H1 (cell line): ENCODE measurements at regions not wholly inside any gene's neighbourhood (a gene's known extent, or its start where the extent isn't known, plus 50 kb on each side); places are given as distances from the start of the nearest gene placed in this dataset.

Experiments used
- CTCF ChIA-PET: fragments of 300-600 bp; sonication (Branson Sonifier 250); formaldehyde crosslinking; loops from one replicate; lab custom pipeline; 2021; ENCODE audit not compliant: partially characterized antibody; lab: Charles Lee
- POLR2A ChIA-PET: fragments of 300-600 bp; sonication (Branson Sonifier 250); formaldehyde crosslinking; loops from one replicate; lab custom pipeline; 2021; ENCODE audit warnings: inconsistent platforms; ENCODE audit not compliant: partially characterized antibody; lab: Charles Lee
- DNase-seq, 2 experiments: peaks; one replicate each; pipeline versions ENCODE4 v3.0.0 to v3.0.0-alpha.2; 2010 to 2022; ENCODE audit warnings: low spot score in 2 of 2, low read depth in 1 of 2, mixed read lengths in 1 of 2
- FAIRE-seq: peaks from 2 replicates; lab custom pipeline; 2011; peaks lifted over from hg19 to GRCh38; lab: Jason Lieb, UNC
- H2AFZ ChIP-seq: 2 replicates; pipeline ENCODE4 v1.8.1; 2012; ENCODE audit warnings: low read length, inconsistent platforms
- H2AK5ac ChIP-seq: 2 replicates; pipeline ENCODE4 v1.6.1; 2013; ENCODE audit warnings: low read depth, low read length
- H2BK120ac ChIP-seq: replicated peaks from 2 replicates; pipeline ENCODE3; 2013; ENCODE audit warnings: low read depth, low read length, inconsistent platforms
- H2BK12ac ChIP-seq: 2 replicates; pipeline ENCODE4 v1.6.1; 2013; ENCODE audit warnings: low read depth, low read length
- H2BK15ac ChIP-seq: 2 replicates; pipeline ENCODE4 v1.6.1; 2013; ENCODE audit warnings: low read length
- H2BK20ac ChIP-seq: 2 replicates; pipeline ENCODE4 v1.6.1; 2013; ENCODE audit warnings: low read length
- H2BK5ac ChIP-seq: 2 replicates; pipeline ENCODE4 v1.6.1; 2013; ENCODE audit warnings: low read depth, low read length
- H3K14ac ChIP-seq: 2 replicates; pipeline ENCODE4 v1.6.1; 2013; ENCODE audit warnings: inconsistent platforms; ENCODE audit not compliant: insufficient read length
- H3K18ac ChIP-seq: 2 replicates; pipeline ENCODE4 v1.6.1; 2013; ENCODE audit warnings: low read length; ENCODE audit errors: extremely low read depth
- H3K23ac ChIP-seq: 2 replicates; pipeline ENCODE4 v1.6.1; 2013; ENCODE audit warnings: inconsistent platforms; ENCODE audit not compliant: insufficient read length
- H3K23me2 ChIP-seq: 2 replicates; pipeline ENCODE4 v1.6.1; 2013; ENCODE audit warnings: low read depth, low read length
- H3K27ac ChIP-seq: 2 replicates; pipeline ENCODE4 v1.6.1; 2011; ENCODE audit warnings: low read depth, low read length, inconsistent platforms
- H3K27me3 ChIP-seq, 4 experiments: replicated peaks in 1 of 4; 1 replicate in 1 of 4; 2 replicates in 3 of 4; pipeline versions ENCODE4 v1.6.1 to v1.8.1; 2011 to 2013; ENCODE audit warnings: low read length in 3 of 4, mild to moderate bottlenecking in 3 of 4, inconsistent platforms in 2 of 4, mixed read lengths in 2 of 4, moderate library complexity in 1 of 4; ENCODE audit not compliant: control insufficient read depth in 3 of 4, insufficient read depth in 3 of 4; ENCODE audit errors: extremely low read depth in 1 of 4
- H3K36me3 ChIP-seq, 4 experiments: 2 replicates each; pipeline versions ENCODE4 v1.6.1 to v1.8.1; 2011 to 2013; ENCODE audit warnings: mild to moderate bottlenecking in 4 of 4, low read length in 3 of 4, moderate library complexity in 2 of 4, control low read depth in 1 of 4, inconsistent platforms in 1 of 4; ENCODE audit not compliant: insufficient read depth in 4 of 4, control insufficient read depth in 2 of 4
- H3K4ac ChIP-seq: replicated peaks from 2 replicates; pipeline ENCODE3; 2013; ENCODE audit warnings: low read length, low read depth, mixed read lengths, inconsistent platforms; ENCODE audit not compliant: insufficient read length
- H3K4me1 ChIP-seq, 4 experiments: replicated peaks in 1 of 4; 1 replicate in 1 of 4; 2 replicates in 3 of 4; pipeline versions ENCODE4 v1.6.1 to v1.8.1; 2011 to 2013; ENCODE audit warnings: low read length in 3 of 4, inconsistent platforms in 2 of 4, mixed read lengths in 1 of 4; ENCODE audit not compliant: insufficient read depth in 4 of 4, control insufficient read depth in 3 of 4
- H3K4me2 ChIP-seq, 2 experiments: 2 replicates each; pipeline versions ENCODE4 v1.6.1 to v1.8.1; 2011 to 2013; ENCODE audit warnings: low read depth in 2 of 2, low read length in 2 of 2, control low read depth in 1 of 2, inconsistent platforms in 1 of 2, mild to moderate bottlenecking in 1 of 2; ENCODE audit not compliant: insufficient read depth in 1 of 2
- H3K4me3 ChIP-seq, 4 experiments: fragments of 200-600, 300-600 bp in 1 of 4; sonication (generic), shearing (Covaris generic), sonication (Bioruptor Twin) in 1 of 4; 2 replicates each; pipeline versions ENCODE4 v1.5.1 to v1.8.1; 2011 to 2016; ENCODE audit warnings: low read length in 4 of 4, low read depth in 3 of 4, control low read depth in 2 of 4, inconsistent platforms in 2 of 4, mild to moderate bottlenecking in 2 of 4, mixed read lengths in 1 of 4, moderate library complexity in 1 of 4; ENCODE audit not compliant: insufficient read depth in 2 of 4; ENCODE audit errors: extremely low read depth in 1 of 4
- H3K56ac ChIP-seq: replicated peaks from 2 replicates; pipeline ENCODE3; 2013; ENCODE audit warnings: low read depth, mild to moderate bottlenecking, mixed read lengths, low read length, inconsistent platforms; ENCODE audit not compliant: insufficient read length
- H3K79me1 ChIP-seq: 2 replicates; pipeline ENCODE4 v1.6.1; 2013; ENCODE audit warnings: low read depth, low read length, control low read depth
- H3K79me2 ChIP-seq, 2 experiments: 2 replicates each; pipeline versions ENCODE4 v1.6.1 to v1.8.1; 2012 to 2013; ENCODE audit warnings: low read length in 2 of 2, mild to moderate bottlenecking in 2 of 2, inconsistent platforms in 1 of 2; ENCODE audit not compliant: insufficient read depth in 2 of 2, control insufficient read depth in 1 of 2
- H3K9ac ChIP-seq, 4 experiments: replicated peaks in 1 of 4; 1 replicate in 1 of 4; 2 replicates in 3 of 4; pipeline versions ENCODE4 v1.6.1 to v1.8.1; 2011 to 2013; ENCODE audit warnings: low read depth in 3 of 4, low read length in 3 of 4, control low read depth in 2 of 4, mild to moderate bottlenecking in 2 of 4, moderate library complexity in 2 of 4, inconsistent platforms in 1 of 4; ENCODE audit errors: extremely low read depth in 1 of 4
- H3K9me3 ChIP-seq, 2 experiments: 2 replicates each; pipeline versions ENCODE4 v1.6.1 to v1.8.1; 2012 to 2013; ENCODE audit warnings: mild to moderate bottlenecking in 2 of 2, moderate library complexity in 2 of 2, control low read depth in 1 of 2, inconsistent platforms in 1 of 2, low read depth in 1 of 2, low read length in 1 of 2, mixed read lengths in 1 of 2; ENCODE audit not compliant: insufficient read depth in 2 of 2
- H4K20me1 ChIP-seq, 2 experiments: replicated peaks in 1 of 2; 2 replicates each; pipeline versions ENCODE3 to v1.8.1; 2011 to 2013; ENCODE audit warnings: inconsistent platforms in 2 of 2, low read length in 2 of 2, mild to moderate bottlenecking in 1 of 2; ENCODE audit not compliant: insufficient read depth in 2 of 2, control insufficient read depth in 1 of 2
- H4K5ac ChIP-seq: 2 replicates; pipeline ENCODE4 v1.6.1; 2013; ENCODE audit warnings: low read length, low read depth, mixed read lengths, inconsistent platforms; ENCODE audit not compliant: insufficient read length
- H4K8ac ChIP-seq: 2 replicates; pipeline ENCODE4 v1.8.0; 2013; ENCODE audit warnings: mild to moderate bottlenecking, moderate library complexity, low read length, inconsistent platforms; ENCODE audit not compliant: insufficient read depth; ENCODE audit errors: extremely low read depth
- H4K91ac ChIP-seq: replicated peaks from 2 replicates; pipeline ENCODE3; 2013; ENCODE audit warnings: low read length, mixed read lengths, inconsistent platforms; ENCODE audit not compliant: insufficient read length
- CHD1 ChIP-seq: IDR thresholded peaks from 2 replicates; pipeline ENCODE4 v1.6.1; 2012; ENCODE audit warnings: low read depth, low read length, improper control_type of control experiment
- CHD2 ChIP-seq: IDR thresholded peaks from 2 replicates; pipeline ENCODE4 v1.6.1; 2012; ENCODE audit warnings: low read length, improper control_type of control experiment
- EP300 ChIP-seq, 2 experiments: IDR thresholded peaks; 1 replicate in 1 of 2; 2 replicates in 1 of 2; pipeline ENCODE4 v1.6.1; 2011 to 2012; ENCODE audit warnings: low read depth in 2 of 2, low read length in 2 of 2, mild to moderate bottlenecking in 2 of 2, borderline replicate concordance in 1 of 2, inconsistent platforms in 1 of 2, moderate library complexity in 1 of 2
- EZH2 ChIP-seq: fragments of 200-600 bp; sonication (generic); IDR thresholded peaks from 2 replicates; pipeline ENCODE4 v1.7.1; 2012; ENCODE audit warnings: low read depth, mild to moderate bottlenecking, moderate library complexity, low read length, inconsistent platforms; ENCODE audit not compliant: severe bottlenecking
- FOSL1 ChIP-seq: IDR thresholded peaks from 2 replicates; pipeline ENCODE4 v1.6.1; 2011; ENCODE audit warnings: mild to moderate bottlenecking, low read depth, low read length, moderate library complexity; ENCODE audit not compliant: insufficient read depth
- HDAC2 ChIP-seq, 2 experiments: fragments of 300-600 bp in 1 of 2; sonication (generic) in 1 of 2; IDR thresholded peaks; 2 replicates each; pipeline ENCODE4 v1.6.1; 2011 to 2012; ENCODE audit warnings: low read depth in 2 of 2, low read length in 2 of 2, mild to moderate bottlenecking in 2 of 2, moderate library complexity in 2 of 2, borderline replicate concordance in 1 of 2, inconsistent platforms in 1 of 2
- KDM1A ChIP-seq: fragments of 200-600, 300-600 bp; sonication (generic); IDR thresholded peaks from 2 replicates; pipeline ENCODE4 v1.7.1; 2016; ENCODE audit warnings: mild to moderate bottlenecking, low read length, borderline replicate concordance
- POLR2AphosphoS5 ChIP-seq: IDR thresholded peaks from 2 replicates; pipeline ENCODE4 v1.6.1; 2011; ENCODE audit warnings: low read depth, low read length
- RXRA ChIP-seq: IDR thresholded peaks from 2 replicates; pipeline ENCODE4 v1.6.1; 2011; ENCODE audit warnings: low read depth, mild to moderate bottlenecking, low read length, moderate library complexity; ENCODE audit not compliant: insufficient read depth
- SIRT6 ChIP-seq: IDR thresholded peaks from one replicate; pipeline ENCODE4 v1.7.1; 2012; ENCODE audit warnings: low read length, inconsistent platforms
- SP2 ChIP-seq: IDR thresholded peaks from 2 replicates; pipeline ENCODE4 v1.6.1; 2012; ENCODE audit warnings: mild to moderate bottlenecking, low read length, inconsistent platforms
- SRF ChIP-seq: IDR thresholded peaks from 2 replicates; pipeline ENCODE4 v1.6.1; 2011; ENCODE audit warnings: mild to moderate bottlenecking, low read depth, low read length, moderate library complexity
- TAF1 ChIP-seq: IDR thresholded peaks from 2 replicates; pipeline ENCODE4 v1.6.1; 2011; ENCODE audit warnings: mild to moderate bottlenecking, low read depth, low read length
- YY1 ChIP-seq: IDR thresholded peaks from 2 replicates; pipeline ENCODE4 v1.6.1; 2011; ENCODE audit warnings: low read depth, mild to moderate bottlenecking, low read length
- ZNF274 ChIP-seq: IDR thresholded peaks from 2 replicates; pipeline ENCODE4 v1.7.0; 2012; ENCODE audit warnings: low read length, borderline replicate concordance; ENCODE audit errors: extremely low read depth
- whole genome bisulfite sequencing, 2 experiments: shearing (Covaris generic) in 1 of 2; methylation state at CpG; one replicate each; pipeline versions ENCODE4 v1.1.6 to v1.1.7; 2013 to 2015; ENCODE audit warnings: low lambda C conversion rate in 2 of 2, mixed read lengths in 2 of 2, inconsistent platforms in 1 of 2, low coverage in 1 of 2, missing lambda C conversion rate in 1 of 2; ENCODE audit not compliant: insufficient replicate concordance in 2 of 2, insufficient coverage in 1 of 2, insufficient read length in 1 of 2; ENCODE audit errors: extremely low coverage in 1 of 2, missing lambda C conversion rate in 1 of 2; 5-methylcytosine and 5-hydroxymethylcytosine counted together

DNA sequence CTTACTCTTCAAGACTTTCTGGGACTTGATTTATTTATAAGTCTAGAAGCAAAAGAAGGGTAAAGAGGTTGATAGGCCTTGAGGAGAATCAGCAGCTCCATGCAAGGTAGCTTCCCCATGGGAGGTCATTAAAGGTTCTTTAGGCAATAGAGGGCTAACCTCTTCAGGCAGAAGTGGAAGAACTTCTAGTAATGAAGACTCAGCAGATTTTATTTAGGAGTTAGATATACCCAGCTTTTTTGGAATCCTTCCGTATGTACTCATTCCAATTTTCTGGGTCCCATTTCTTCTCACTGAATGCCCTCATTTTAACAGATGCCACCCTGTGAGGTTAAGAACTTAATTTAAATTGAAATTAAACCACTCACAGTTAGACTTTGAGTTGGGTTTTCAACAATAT is 565.6 kb downstream of the LRFN5 start:
- no peak overlapping the region for H2AK5ac ChIP-seq
- H2BK5ac ChIP-seq = no peak overlapping the region
- no peak overlapping the region for H4K8ac ChIP-seq
- no peaks in the 10 kb centered on the region for H3K27me3 ChIP-seq
- DNase-seq = no peak
- no peak overlapping the region for H3K14ac ChIP-seq
- WGBS, 2 experiments = 100% methylated on average over 1 of the region's 1 CpG; no CpG with 5 or more reads in 1 of the 2 experiments
- no peak overlapping the region for H3K4ac ChIP-seq
- no peak overlapping the region for H3K4me2 ChIP-seq
- H4K20me1 ChIP-seq = no peaks in the 10 kb centered on the region
- no peak overlapping the region for H3K9ac ChIP-seq
- no peak overlapping the region for H2BK20ac ChIP-seq
- POLR2A ChIA-PET = no interaction called here
- H3K4me3 ChIP-seq = no peak overlapping the region
- no peaks in the 10 kb centered on the region for H3K4me1 ChIP-seq
- H3K79me2 ChIP-seq = no peaks in the 10 kb centered on the region
- H2BK15ac ChIP-seq = no peak overlapping the region
- H2BK120ac ChIP-seq = no peak overlapping the region
- H3K18ac ChIP-seq = no peak overlapping the region
- no peaks in the 10 kb centered on the region for H3K23me2 ChIP-seq
- H3K56ac ChIP-seq = no peak overlapping the region
- no peaks in the 10 kb centered on the region for H3K79me1 ChIP-seq
- TF ChIP-seq RXRA (no peak), SIRT6 (no peak), TAF1 (no peak), YY1 (no peak), KDM1A (no peak), HDAC2 (IDR thresholded peaks at IDR 0.05; ENCODE audit: borderline replicate concordance in 1 of 2, low read depth in 2 of 2, low read length in 2 of 2) (no peak), EP300 (IDR thresholded peaks at IDR 0.05; ENCODE audit: borderline replicate concordance in 1 of 2, low read depth in 2 of 2, low read length in 2 of 2) (no peak), POLR2AphosphoS5 (no peak), CHD2 (no peak), FOSL1 (no peak), SP2 (no peak), SRF (no peak), ZNF274 (no peak), CHD1 (no peak), EZH2 (no peak)
- H4K91ac ChIP-seq = no peak overlapping the region
- H3K23ac ChIP-seq = no peak overlapping the region
- FAIRE-seq = no peak
- H3K9me3 ChIP-seq = no peaks in the 10 kb centered on the region
- H4K5ac ChIP-seq = no peak overlapping the region
- no peak overlapping the region for H2BK12ac ChIP-seq
- H3K27ac ChIP-seq = no peak overlapping the region
- H3K36me3 ChIP-seq = no peaks in the 10 kb centered on the region
- no peak overlapping the region for H2AFZ ChIP-seq
- CTCF ChIA-PET = no interaction called here
